Small intestine (tissue), 7 donors: ENCODE measurements at regions not wholly inside any gene's neighbourhood (a gene's known extent, or its start where the extent isn't known, plus 50 kb on each side); places are given as distances from the start of the nearest gene placed in this dataset.
"Not testable (repeated sequence)": the region's sequence is repeated elsewhere in the genome, so short reads cannot be mapped to it uniquely, and the experiment has no call there.

Source experiments
- DNase-seq, 2 donors: peaks; one replicate each; pipeline versions ENCODE4 v3.0.0 to v3.0.0-alpha.2; 2013
- FAIRE-seq: peaks from 2 replicates; lab custom pipeline; 2012; peaks lifted over from hg19 to GRCh38; lab: Jason Lieb, UNC
- H3K27ac ChIP-seq, 3 donors: one replicate each; pipeline ENCODE4 v1.5.1; 2013; ENCODE audit warnings: low read length in 2 of 3, mild to moderate bottlenecking in 2 of 3, control low read depth in 1 of 3, inconsistent platforms in 1 of 3, low read depth in 1 of 3, moderate library complexity in 1 of 3
- H3K27me3 ChIP-seq, 3 donors: one replicate each; pipeline ENCODE4 v1.6.1; 2013; ENCODE audit warnings: low read length in 3 of 3, inconsistent platforms in 1 of 3; ENCODE audit not compliant: control insufficient read depth in 3 of 3, insufficient read depth in 3 of 3
- H3K36me3 ChIP-seq, 3 donors: one replicate each; pipeline ENCODE4 v1.6.1; 2013; ENCODE audit warnings: low read length in 3 of 3, inconsistent platforms in 1 of 3, low read depth in 1 of 3, mild to moderate bottlenecking in 1 of 3, moderate library complexity in 1 of 3; ENCODE audit not compliant: control insufficient read depth in 3 of 3, insufficient read depth in 2 of 3
- H3K4me1 ChIP-seq, 3 donors: one replicate each; pipeline ENCODE4 v1.6.1; 2013; ENCODE audit warnings: low read length in 2 of 3, inconsistent platforms in 1 of 3, low read depth in 1 of 3, mild to moderate bottlenecking in 1 of 3, moderate library complexity in 1 of 3; ENCODE audit not compliant: control insufficient read depth in 3 of 3, insufficient read depth in 2 of 3
- H3K4me3 ChIP-seq, 3 donors: one replicate each; pipeline ENCODE4 v1.5.1; 2013; ENCODE audit warnings: low read length in 3 of 3, control low read depth in 1 of 3, inconsistent platforms in 1 of 3, low read depth in 1 of 3, mild to moderate bottlenecking in 1 of 3, moderate library complexity in 1 of 3
- H3K9me3 ChIP-seq, 2 donors: one replicate each; pipeline ENCODE4 v1.6.1; 2013; ENCODE audit warnings: low read depth in 1 of 2, low read length in 1 of 2; ENCODE audit not compliant: control insufficient read depth in 2 of 2, insufficient read depth in 1 of 2
- WGBS, 3 donors: extraction: QIAGEN DNeasy Blood & Tissue Kit; methylation state at CpG; one replicate each; pipeline ENCODE4 v1.1.7; 2013; 5-methylcytosine and 5-hydroxymethylcytosine counted together
- donor health status: healthy with polysubstance abuse.
- donor health status: control.
- donor health status: control.
- donor health status: Bipolar disorder and iron deficiency.
- donor health status: healthy.

DNA sequence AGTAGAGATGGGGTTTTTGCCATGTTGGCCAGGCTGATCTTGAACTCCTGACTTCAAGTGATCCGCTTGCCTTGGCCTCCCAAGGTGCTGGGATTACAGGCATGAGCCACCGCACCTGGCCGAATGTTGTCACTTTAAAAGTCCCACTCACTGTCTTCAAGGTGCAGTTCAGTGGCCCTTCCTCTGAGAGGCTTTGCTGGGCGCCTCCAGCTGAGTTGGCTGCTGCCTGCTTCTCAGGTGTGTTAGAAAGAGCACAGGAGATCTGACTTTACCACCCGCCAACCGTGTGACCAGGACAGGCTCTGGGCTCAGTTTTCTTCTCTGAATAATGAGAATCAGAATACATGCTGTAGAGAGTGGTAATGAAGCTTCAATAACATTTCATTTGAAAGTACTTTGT, 207.4 kb downstream of the CEP135 start:
- Histone ChIP-seq H3K4me1 (no peaks in the 10 kb centered on the region), H3K36me3 (no peaks in the 10 kb centered on the region), H3K9me3 (no peaks in the 10 kb centered on the region), H3K27me3 (no peaks in the 10 kb centered on the region), H3K27ac (no peak overlapping the region), H3K4me3 (no peak overlapping the region)
- no peak for DNase-seq
- FAIRE-seq: no peak
- WGBS, 3 donors: 82 to 92% (median 83%) methylated on average over 6 of the region's 6 CpGs

DNA sequence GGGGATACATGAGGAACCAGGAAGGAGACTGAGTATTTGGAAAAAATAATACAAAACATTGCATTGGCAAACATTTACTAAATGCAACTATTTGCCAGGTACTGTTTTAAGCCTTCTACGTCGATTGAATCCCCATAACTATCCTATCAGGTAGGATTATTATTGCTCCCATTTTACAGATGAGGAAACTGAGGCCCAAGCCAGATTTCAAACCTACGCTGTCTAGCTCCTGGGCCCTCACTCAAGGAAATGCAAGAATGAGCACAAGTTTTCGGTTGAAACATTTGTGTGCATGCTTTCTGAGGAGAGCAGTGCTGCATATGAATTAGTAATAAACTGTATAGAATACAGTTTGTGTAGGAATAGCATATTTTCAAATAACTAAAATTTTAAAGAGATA, 206.7 kb downstream of the CEP135 start:
- H3K9me3 ChIP-seq: no peaks in the 10 kb centered on the region
- no peak for FAIRE-seq
- no peak for DNase-seq
- no peaks in the 10 kb centered on the region for H3K4me1 ChIP-seq
- no peak overlapping the region for H3K27ac ChIP-seq
- no peaks in the 10 kb centered on the region for H3K36me3 ChIP-seq
- no peaks in the 10 kb centered on the region for H3K27me3 ChIP-seq
- 92 to 99% (median 96%) methylated on average over 4 of the region's 4 CpGs for WGBS, 3 donors
- H3K4me3 ChIP-seq: no peak overlapping the region

DNA sequence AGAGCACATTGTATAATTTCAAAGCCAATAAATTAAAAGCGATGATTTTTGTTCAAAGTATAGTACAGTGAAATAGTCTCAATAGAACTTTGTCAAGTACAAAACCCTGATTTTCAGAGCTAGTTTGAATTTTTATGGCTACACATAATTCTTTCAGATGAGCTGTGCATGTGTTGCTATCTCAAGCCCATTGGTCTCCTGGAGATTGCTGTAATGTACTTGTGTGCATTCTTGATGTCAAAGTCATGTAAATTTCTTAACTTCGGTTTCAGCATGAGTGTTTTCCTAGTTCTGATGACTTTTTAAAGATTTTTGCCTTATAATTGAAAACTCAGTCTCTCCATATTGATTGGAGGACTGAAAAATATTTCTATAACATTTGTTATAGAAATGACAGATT, 200.8 kb downstream of the CEP135 start:
- 49 to 75% (median 65%) methylated on average over 2 of the region's 2 CpGs for WGBS, 3 donors
- Histone ChIP-seq H3K9me3 (no peaks in the 10 kb centered on the region), H3K36me3 (no peaks in the 10 kb centered on the region), H3K27me3 (no peaks in the 10 kb centered on the region), H3K4me3 (no peak overlapping the region), H3K27ac (no peak overlapping the region), H3K4me1 (no peaks in the 10 kb centered on the region)
- FAIRE-seq (no peak), DNase-seq (no peak)

DNA sequence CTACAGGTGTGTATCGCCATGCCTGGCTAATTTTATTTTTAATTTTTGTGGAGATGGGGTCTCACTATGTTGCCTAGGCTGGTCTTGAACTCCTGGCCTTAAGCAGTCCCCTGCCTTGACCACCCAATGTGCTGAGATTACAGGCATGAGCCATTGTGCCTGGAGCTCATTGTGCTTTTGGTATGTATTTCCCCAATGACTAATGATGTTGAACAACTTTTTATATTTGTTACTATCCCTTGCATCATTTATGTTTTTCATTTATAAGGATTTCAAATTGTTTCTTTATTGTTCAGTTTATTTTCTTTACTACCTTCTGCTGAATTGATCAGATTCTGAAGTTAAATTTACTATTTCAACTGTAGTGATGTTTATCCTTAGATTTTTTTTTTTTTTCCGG, 199.7 kb downstream of the CEP135 start:
- FAIRE-seq (no peak), DNase-seq (no peak)
- 92 to 100% (median 97%) methylated on average over 2 of the region's 2 CpGs for WGBS, 3 donors
- no peaks in the 10 kb centered on the region for H3K9me3 ChIP-seq
- no peak overlapping the region for H3K27ac ChIP-seq
- H3K4me1 ChIP-seq: no peaks in the 10 kb centered on the region
- no peaks in the 10 kb centered on the region for H3K36me3 ChIP-seq
- H3K4me3 ChIP-seq: no peak overlapping the region
- no peaks in the 10 kb centered on the region for H3K27me3 ChIP-seq

DNA sequence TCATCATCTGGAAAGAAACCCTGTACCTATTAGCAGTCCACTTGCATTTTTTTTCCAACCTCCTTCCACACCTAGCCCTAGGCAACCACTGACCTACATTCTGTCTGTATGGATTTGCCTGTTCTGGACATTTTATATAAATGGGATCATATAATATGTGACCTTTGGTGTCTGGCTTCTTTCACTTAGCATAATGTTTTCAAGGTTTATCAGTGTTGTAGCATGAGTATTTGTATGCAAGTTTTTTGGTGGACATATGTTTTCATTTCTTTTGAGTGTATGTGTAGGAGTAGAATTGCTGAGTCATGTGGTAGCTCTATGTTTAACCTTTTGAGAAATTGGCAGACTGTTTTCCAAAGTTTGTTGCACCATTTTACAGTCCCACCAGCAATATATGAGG, 198.6 kb downstream of the CEP135 start:
- Histone ChIP-seq H3K27me3 (no peaks in the 10 kb centered on the region), H3K36me3 (no peaks in the 10 kb centered on the region), H3K4me3 (no peak overlapping the region), H3K9me3 (no peaks in the 10 kb centered on the region), H3K27ac (no peak overlapping the region), H3K4me1 (no peaks in the 10 kb centered on the region)
- DNase-seq: no peak
- FAIRE-seq: no peak

DNA sequence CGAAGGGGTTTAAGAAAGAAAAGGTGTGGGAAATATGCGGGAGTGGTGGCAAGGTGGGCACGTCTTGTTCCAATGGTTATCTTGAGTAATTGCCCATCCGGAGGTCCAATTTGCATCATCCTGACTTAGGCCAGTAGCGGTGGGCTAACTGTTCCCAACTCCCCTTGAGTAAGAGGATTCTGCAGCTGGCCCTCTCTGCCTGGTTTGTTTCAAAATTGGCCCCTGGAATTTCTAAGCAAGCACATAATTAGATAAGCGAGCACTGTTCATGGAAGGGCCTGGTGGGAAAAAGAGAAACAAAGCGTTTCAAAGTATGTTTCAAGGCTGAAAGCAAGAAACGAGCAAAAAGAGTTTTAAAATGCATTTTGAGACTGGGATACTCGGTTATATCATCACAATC, 198.2 kb downstream of the CEP135 start:
- H3K9me3 ChIP-seq: no peaks in the 10 kb centered on the region
- H3K4me3 ChIP-seq: no peak overlapping the region
- no peaks in the 10 kb centered on the region for H3K27me3 ChIP-seq
- H3K36me3 ChIP-seq: no peaks in the 10 kb centered on the region
- WGBS, 3 donors: 91 to 94% (median 93%) methylated on average over 9 of the region's 9 CpGs
- no peak overlapping the region for H3K27ac ChIP-seq
- no peaks in the 10 kb centered on the region for H3K4me1 ChIP-seq
- DNase-seq (no peak), FAIRE-seq (no peak)

DNA sequence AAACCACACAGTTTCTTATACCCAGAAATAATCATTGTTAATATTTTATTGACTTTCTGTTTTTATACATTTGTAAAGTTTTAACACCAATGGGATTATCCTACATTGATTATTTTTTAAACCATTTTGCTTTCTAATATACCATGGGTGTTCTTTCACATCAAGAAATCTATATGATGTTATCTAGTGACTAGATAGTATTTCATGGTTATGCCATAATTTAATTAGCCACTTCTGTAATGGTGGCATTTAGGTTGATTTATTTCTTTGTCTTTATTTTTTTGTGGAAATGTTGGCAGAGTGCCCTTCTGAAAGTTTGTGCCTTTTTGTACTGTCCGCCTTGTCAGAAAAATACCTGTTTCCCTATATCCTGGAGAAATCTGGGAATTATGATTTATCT, 193.3 kb downstream of the CEP135 start:
- Histone ChIP-seq H3K27me3 (no peaks in the 10 kb centered on the region), H3K27ac (no peak overlapping the region), H3K9me3 (no peaks in the 10 kb centered on the region), H3K4me1 (no peaks in the 10 kb centered on the region), H3K36me3 (no peaks in the 10 kb centered on the region), H3K4me3 (no peak overlapping the region)
- FAIRE-seq (no peak), DNase-seq (no peak)
- 88 to 100% (median 97%) methylated on average over 1 of the region's 1 CpG for WGBS, 3 donors

DNA sequence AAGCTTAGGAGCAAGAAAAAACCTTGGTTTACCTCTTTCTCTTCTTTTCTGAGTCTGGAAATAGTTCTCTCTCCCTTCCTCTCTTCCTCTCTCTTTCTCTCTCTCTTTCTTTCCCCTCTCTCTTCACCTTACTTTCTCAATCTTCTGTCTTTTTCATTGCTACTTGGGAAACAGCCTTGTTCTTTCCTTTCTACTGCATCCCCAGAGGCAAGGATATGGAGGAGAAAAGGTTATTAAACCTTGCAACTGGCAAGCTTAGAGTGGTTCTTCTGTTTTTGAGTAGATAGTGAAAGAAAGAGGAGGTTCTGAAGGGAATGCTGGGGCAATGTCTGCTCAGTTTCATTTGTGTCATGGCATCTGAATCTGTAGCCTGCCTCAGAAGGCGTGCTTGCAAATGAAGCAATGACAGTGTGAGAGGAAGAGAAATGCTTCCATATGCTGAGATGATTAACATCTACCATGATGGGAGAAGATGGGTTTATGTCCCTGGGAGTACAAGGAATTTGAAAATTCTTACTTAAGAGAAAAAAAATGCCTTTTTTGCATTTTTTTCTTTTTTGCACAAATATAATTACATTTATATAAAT, 190.6 kb downstream of the CEP135 start:
- no peak overlapping the region for H3K27ac ChIP-seq
- H3K27me3 ChIP-seq: no peaks in the 10 kb centered on the region
- FAIRE-seq (no peak), DNase-seq (no peak)
- H3K4me1 ChIP-seq: no peaks in the 10 kb centered on the region
- 84 to 91% (median 89%) methylated on average over 1 of the region's 1 CpG for WGBS, 3 donors
- H3K4me3 ChIP-seq: no peak overlapping the region
- H3K36me3 ChIP-seq: no peaks in the 10 kb centered on the region
- no peaks in the 10 kb centered on the region for H3K9me3 ChIP-seq

DNA sequence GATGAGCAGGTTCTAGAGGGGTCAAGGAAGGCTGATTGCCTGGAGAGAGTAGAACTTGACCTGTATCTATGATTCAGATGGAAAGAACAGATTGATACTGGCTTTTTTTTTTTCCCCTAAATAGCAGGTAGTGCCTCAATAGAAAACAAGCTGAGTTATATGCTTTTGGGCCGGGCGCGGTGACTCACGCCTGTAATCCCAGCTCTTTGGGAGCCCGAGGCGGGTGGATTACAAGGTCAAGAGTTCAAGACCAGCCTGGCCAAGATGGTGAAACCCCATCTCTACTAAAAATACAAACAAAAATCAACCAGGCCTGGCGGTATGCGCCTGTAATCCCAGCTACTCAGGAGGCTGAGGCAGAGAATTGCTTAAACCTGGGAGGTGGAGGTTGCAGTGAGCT, 186.1 kb downstream of the CEP135 start:
- not testable (repeated sequence) for H3K9me3 ChIP-seq, DNase-seq, H3K27me3 ChIP-seq, H3K27ac ChIP-seq, H3K4me3 ChIP-seq, H3K4me1 ChIP-seq, FAIRE-seq, H3K36me3 ChIP-seq
- WGBS, 3 donors: 81 to 84% (median 83%) methylated on average over 8 of the region's 8 CpGs
